ENCODE measurements at regions not wholly inside any gene's neighbourhood (a gene's known extent, or its start where the extent isn't known, plus 50 kb on each side); places are given as distances from the start of the nearest gene placed in this dataset.

DNA sequence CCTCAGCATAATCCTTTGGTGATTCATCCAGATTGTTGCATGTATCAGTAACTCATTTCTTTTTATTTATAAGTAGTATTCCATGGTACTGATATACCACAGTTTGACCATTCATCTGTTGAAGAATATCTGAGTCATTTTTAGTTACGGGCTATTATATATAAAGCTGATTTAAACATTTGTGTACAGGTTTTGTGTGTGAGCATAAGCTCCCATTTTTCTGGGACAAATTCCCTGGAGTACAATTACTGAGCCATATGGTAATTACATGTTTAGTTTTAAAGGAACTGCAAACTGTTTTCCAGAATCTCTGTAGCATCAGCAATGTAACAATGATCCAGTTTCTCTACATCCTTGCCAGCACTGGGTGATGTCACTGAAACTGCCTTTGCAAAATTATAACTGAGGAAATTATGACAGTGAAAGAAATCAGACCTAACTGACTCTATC lies 236.2 kb upstream of the KRR1 start:
- DNase-seq: no peak
- Histone ChIP-seq H3K27me3 (no peaks in the 10 kb centered on the region), H3K36me3 (no peaks in the 10 kb centered on the region), H3K27ac (no peak overlapping the region), H3K9me3 (no peaks in the 10 kb centered on the region), H3K4me1 (no peaks in the 10 kb centered on the region), H3K9ac (ENCODE audit: low read depth in 2 of 2, low read length in 2 of 2) (no peak overlapping the region), H3K4me3 (no peak overlapping the region)
- TF ChIP-seq CTCF (IDR thresholded peaks at IDR 0.05): no peak
- intact Hi-C loops (cut with DNase I): no loop called here

DNA sequence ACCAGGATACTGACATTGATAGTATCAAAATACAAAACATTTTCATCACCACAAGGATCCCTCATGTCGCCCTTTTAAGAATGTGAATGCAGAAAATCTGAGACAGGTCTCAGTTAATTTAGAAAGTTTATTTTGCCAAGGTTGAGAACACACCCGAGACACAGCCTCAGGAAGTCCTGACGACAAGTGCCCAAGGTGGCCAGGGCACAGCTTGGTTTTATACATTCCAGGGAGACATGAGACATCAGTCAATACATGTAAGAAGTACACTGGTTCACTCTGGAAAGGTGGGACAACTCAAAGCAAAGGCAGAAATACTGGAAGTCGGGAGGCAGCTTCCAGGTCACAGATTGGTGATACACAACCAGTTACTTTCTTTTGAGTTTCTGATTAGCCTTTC lies 235.2 kb upstream of the KRR1 start:
- no peak overlapping the region for H3K9ac ChIP-seq (ENCODE audit: low read depth in 2 of 2, low read length in 2 of 2)
- no peaks in the 10 kb centered on the region for H3K36me3 ChIP-seq
- H3K9me3 ChIP-seq: no peaks in the 10 kb centered on the region
- TF ChIP-seq CTCF (IDR thresholded peaks at IDR 0.05): no peak
- intact Hi-C loops (cut with DNase I): no loop called here
- H3K4me3 ChIP-seq: no peak overlapping the region
- no peak overlapping the region for H3K27ac ChIP-seq
- DNase-seq: no peak
- no peaks in the 10 kb centered on the region for H3K27me3 ChIP-seq
- no peaks in the 10 kb centered on the region for H3K4me1 ChIP-seq

GRCh38 chr12:75744607-75745256 lies 233.3 kb upstream of the KRR1 start:
- Histone ChIP-seq H3K4me3 (no peak overlapping the region), H3K27ac (no peak overlapping the region), H3K27me3 (no peaks in the 10 kb centered on the region), H3K9me3 (no peaks in the 10 kb centered on the region), H3K36me3 (no peaks in the 10 kb centered on the region), H3K4me1 (no peaks in the 10 kb centered on the region), H3K9ac (ENCODE audit: low read depth in 2 of 2, low read length in 2 of 2) (no peak overlapping the region)
- no peak for TF ChIP-seq CTCF (IDR thresholded peaks at IDR 0.05)
- DNase-seq: no peak
- intact Hi-C loops (cut with DNase I): no loop called here

DNA sequence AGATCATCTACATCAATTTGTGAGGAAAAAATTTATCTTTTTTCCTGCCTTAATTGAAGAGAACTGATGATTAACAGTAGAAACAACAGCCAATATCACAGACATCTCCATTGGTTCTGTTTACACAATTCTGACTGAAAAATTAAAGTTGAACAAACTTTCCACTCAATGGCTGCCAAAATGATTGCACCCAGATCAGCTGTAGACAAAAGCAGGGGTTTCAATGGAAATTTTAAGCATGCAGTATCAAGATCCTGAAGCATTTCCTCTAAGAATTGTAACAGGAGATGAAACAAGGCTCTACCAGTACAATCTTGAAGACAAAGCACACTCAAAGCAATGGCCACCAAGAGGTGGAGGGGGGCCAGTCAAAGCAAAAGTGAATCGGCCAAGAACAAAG lies 231.6 kb upstream of the KRR1 start:
- TF ChIP-seq CTCF (IDR thresholded peaks at IDR 0.05): no peak
- Histone ChIP-seq H3K4me3 (no peak overlapping the region), H3K27me3 (no peaks in the 10 kb centered on the region), H3K4me1 (no peaks in the 10 kb centered on the region), H3K36me3 (no peaks in the 10 kb centered on the region), H3K9ac (ENCODE audit: low read depth in 2 of 2, low read length in 2 of 2) (no peak overlapping the region), H3K9me3 (no peaks in the 10 kb centered on the region), H3K27ac (no peak overlapping the region)
- intact Hi-C loops (cut with DNase I): no loop called here
- no peak for DNase-seq

GRCh38 chr12:75742048-75742447 lies 230.6 kb upstream of the KRR1 start:
- no peak overlapping the region for H3K9ac ChIP-seq (ENCODE audit: low read depth in 2 of 2, low read length in 2 of 2)
- DNase-seq: no peak
- H3K9me3 ChIP-seq: no peaks in the 10 kb centered on the region
- H3K4me1 ChIP-seq: no peaks in the 10 kb centered on the region
- TF ChIP-seq CTCF (IDR thresholded peaks at IDR 0.05): no peak
- H3K27ac ChIP-seq: no peak overlapping the region
- H3K4me3 ChIP-seq: no peak overlapping the region
- H3K36me3 ChIP-seq: no peaks in the 10 kb centered on the region
- no peaks in the 10 kb centered on the region for H3K27me3 ChIP-seq
- intact Hi-C loops (cut with DNase I): no loop called here

Measured in colonic mucosa (tissue), 4 donors.